ENCODE measurements at regions not wholly inside any gene's neighbourhood (a gene's known extent, or its start where the extent isn't known, plus 50 kb on each side); places are given as distances from the start of the nearest gene placed in this dataset.

- TF ChIP-seq MAX (IDR thresholded peaks at IDR 0.05; ENCODE audit: low read depth, low read length) = no peak
- no peak for TF ChIP-seq MYC (IDR thresholded peaks at IDR 0.05; ENCODE audit: low read depth, low read length)
- TF ChIP-seq CTCF (IDR thresholded peaks at IDR 0.05; ENCODE audit: low read depth, low read length) = no peak
- TF ChIP-seq POLR2A (IDR thresholded peaks at IDR 0.05; ENCODE audit: extremely low read depth, insufficient read length) = no peak
- DNase-seq (ENCODE audit: low read depth) = no peak
- H3K4me3 ChIP-seq (ENCODE audit: low read depth, low read length) = no peak overlapping the region
These were observed 113.0 kb downstream of the TSEN15 start for GRCh38 chr1:184164536-184164935.

GRCh38 chr1:184166485-184166884 lies 115.0 kb downstream of the TSEN15 start:
- TF ChIP-seq CTCF (IDR thresholded peaks at IDR 0.05; ENCODE audit: low read depth, low read length) (no peak), POLR2A (IDR thresholded peaks at IDR 0.05; ENCODE audit: extremely low read depth, insufficient read length) (no peak), MYC (IDR thresholded peaks at IDR 0.05; ENCODE audit: low read depth, low read length) (no peak), MAX (IDR thresholded peaks at IDR 0.05; ENCODE audit: low read depth, low read length) (no peak)
- no peak overlapping the region for H3K4me3 ChIP-seq (ENCODE audit: low read depth, low read length)
- DNase-seq (ENCODE audit: low read depth) = no peak

- no peak for DNase-seq (ENCODE audit: low read depth)
- TF ChIP-seq POLR2A (IDR thresholded peaks at IDR 0.05; ENCODE audit: extremely low read depth, insufficient read length) (no peak), CTCF (IDR thresholded peaks at IDR 0.05; ENCODE audit: low read depth, low read length) (no peak), MAX (IDR thresholded peaks at IDR 0.05; ENCODE audit: low read depth, low read length) (no peak), MYC (IDR thresholded peaks at IDR 0.05; ENCODE audit: low read depth, low read length) (no peak)
- H3K4me3 ChIP-seq (ENCODE audit: low read depth, low read length) = no peak overlapping the region
These were observed 115.8 kb downstream of the TSEN15 start for GRCh38 chr1:184167352-184167751.

- H3K4me3 ChIP-seq (ENCODE audit: low read depth, low read length) = no peak overlapping the region
- no peak for TF ChIP-seq CTCF (IDR thresholded peaks at IDR 0.05; ENCODE audit: low read depth, low read length)
- TF ChIP-seq MAX (IDR thresholded peaks at IDR 0.05; ENCODE audit: low read depth, low read length) = no peak
- no peak for TF ChIP-seq MYC (IDR thresholded peaks at IDR 0.05; ENCODE audit: low read depth, low read length)
- TF ChIP-seq POLR2A (IDR thresholded peaks at IDR 0.05; ENCODE audit: extremely low read depth, insufficient read length) = no peak
- DNase-seq (ENCODE audit: low read depth) = no peak
These were observed 119.2 kb downstream of the TSEN15 start for GRCh38 chr1:184170719-184171118.

GRCh38 chr1:184176058-184176457 lies 124.5 kb downstream of the TSEN15 start:
- no peak for DNase-seq (ENCODE audit: low read depth)
- TF ChIP-seq POLR2A (IDR thresholded peaks at IDR 0.05; ENCODE audit: extremely low read depth, insufficient read length) (no peak), MAX (IDR thresholded peaks at IDR 0.05; ENCODE audit: low read depth, low read length) (no peak), MYC (IDR thresholded peaks at IDR 0.05; ENCODE audit: low read depth, low read length) (no peak), CTCF (IDR thresholded peaks at IDR 0.05; ENCODE audit: low read depth, low read length) (no peak)
- H3K4me3 ChIP-seq (ENCODE audit: low read depth, low read length) = no peak overlapping the region

GRCh38 chr1:184181044-184181443 lies 129.5 kb downstream of the TSEN15 start:
- no peak overlapping the region for H3K4me3 ChIP-seq (ENCODE audit: low read depth, low read length)
- no peak for TF ChIP-seq POLR2A (IDR thresholded peaks at IDR 0.05; ENCODE audit: extremely low read depth, insufficient read length)
- TF ChIP-seq MAX (IDR thresholded peaks at IDR 0.05; ENCODE audit: low read depth, low read length) = no peak
- TF ChIP-seq MYC (IDR thresholded peaks at IDR 0.05; ENCODE audit: low read depth, low read length) = no peak
- TF ChIP-seq CTCF (IDR thresholded peaks at IDR 0.05; ENCODE audit: low read depth, low read length) = no peak
- no peak for DNase-seq (ENCODE audit: low read depth)
